ENCODE measurements at regions not wholly inside any gene's neighbourhood (a gene's known extent, or its start where the extent isn't known, plus 50 kb on each side); places are given as distances from the start of the nearest gene placed in this dataset.

DNA sequence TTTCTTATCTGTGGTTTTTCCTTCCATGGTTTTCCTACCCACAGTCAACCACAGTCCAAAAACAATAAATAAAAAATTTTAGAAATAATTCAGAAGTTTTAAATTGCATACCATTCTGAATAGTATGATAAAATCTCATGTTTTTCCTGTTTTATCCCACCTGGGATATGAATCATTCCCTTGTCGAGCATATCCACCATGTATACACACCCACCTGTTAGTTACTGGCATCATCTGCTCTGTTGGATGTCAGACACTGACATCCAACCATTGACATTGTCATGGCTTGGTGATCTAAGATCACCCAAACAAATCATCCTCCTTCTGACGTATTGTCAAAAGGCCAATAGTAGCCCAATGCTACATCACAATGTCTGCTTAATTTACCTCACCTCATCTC, 749.8 kb downstream of the TNS3 start:
- TF ChIP-seq, protein P1, sequence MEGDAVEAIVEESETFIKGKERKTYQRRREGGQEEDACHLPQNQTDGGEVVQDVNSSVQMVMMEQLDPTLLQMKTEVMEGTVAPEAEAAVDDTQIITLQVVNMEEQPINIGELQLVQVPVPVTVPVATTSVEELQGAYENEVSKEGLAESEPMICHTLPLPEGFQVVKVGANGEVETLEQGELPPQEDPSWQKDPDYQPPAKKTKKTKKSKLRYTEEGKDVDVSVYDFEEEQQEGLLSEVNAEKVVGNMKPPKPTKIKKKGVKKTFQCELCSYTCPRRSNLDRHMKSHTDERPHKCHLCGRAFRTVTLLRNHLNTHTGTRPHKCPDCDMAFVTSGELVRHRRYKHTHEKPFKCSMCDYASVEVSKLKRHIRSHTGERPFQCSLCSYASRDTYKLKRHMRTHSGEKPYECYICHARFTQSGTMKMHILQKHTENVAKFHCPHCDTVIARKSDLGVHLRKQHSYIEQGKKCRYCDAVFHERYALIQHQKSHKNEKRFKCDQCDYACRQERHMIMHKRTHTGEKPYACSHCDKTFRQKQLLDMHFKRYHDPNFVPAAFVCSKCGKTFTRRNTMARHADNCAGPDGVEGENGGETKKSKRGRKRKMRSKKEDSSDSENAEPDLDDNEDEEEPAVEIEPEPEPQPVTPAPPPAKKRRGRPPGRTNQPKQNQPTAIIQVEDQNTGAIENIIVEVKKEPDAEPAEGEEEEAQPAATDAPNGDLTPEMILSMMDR (IDR thresholded peaks at IDR 0.05) = no peak

DNA sequence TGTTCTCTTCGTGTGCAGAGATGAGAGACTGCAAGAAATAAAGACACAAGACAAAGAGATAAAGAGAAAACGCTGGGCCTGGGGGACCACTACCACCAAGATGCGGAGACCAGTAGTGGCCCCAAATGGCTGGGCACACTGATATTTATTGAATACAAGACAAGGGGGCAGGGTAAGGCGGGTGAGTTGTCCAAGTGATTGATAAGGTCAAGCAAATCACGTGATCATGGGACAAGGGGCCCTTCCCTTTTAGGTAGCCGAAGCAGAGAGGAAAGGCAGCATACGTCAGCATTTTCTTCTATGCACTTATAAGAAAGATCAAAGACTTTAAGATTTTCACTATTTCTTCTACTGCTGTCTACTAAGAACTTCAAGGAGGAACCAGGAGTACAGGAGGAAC, 762.1 kb downstream of the TNS3 start:
- TF ChIP-seq, protein P1 (IDR thresholded peaks at IDR 0.05) = no peak

DNA sequence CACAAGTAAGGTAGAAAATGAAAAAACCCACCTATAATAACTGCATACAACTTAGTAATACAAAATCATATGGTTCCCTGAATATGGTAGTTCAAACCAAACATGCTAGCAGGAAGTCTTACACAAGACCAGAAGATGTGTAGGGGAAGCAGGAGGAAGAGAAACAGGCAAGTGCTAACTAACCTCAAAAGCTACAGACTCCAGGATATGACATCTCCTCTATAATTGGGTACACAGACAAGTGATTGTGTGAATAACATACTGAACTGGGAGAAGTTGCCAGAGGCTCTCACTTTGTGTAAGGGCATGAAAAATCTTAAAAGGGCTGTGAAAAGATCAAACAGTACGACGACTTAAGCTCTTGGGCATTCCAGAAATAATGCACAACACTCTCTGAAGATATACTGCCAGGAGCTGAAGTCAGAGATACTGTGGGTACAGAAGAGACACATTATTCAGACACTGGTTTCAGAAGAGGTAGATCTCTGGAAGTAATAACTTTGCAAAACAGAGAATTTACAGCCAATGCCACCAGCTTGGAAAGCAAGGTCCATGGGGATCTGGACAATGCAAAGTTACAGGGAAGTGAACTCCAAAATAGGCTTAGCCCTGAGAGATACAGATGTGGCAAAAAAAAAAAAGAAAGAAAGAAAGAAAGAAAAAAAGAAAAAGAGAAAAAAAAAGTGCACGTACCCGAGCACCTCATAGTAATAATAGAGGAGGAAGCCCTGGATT, 767.2 kb downstream of the TNS3 start:
- TF ChIP-seq, protein P1 (IDR thresholded peaks at IDR 0.05) = no peak

DNA sequence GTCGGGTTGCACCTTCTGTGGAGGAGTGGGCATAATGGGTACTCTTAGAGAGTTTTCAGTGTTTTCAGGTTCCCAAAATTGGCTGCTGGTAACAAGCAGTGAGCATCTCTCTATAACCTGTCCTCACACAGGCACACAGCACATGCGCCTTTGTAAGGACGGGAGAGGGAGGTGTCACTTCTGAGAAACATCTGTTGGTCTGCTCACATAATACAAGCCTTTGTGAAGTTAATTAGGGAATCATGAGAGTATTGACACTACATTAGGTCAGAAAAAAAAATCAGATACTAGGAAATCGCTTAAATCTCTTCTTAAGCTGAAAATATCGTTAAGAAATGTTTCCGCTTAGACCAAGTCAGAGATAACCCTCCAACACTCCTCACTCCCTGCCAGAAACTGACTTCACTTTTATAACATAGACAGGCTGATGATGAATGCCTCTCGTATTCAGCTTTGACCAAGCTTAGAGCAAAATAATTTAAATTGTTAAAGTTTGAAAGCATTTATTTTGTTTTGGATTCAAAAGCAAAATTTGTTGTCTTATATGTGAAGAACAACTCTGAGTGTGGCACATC, 769.7 kb downstream of the TNS3 start:
- TF ChIP-seq, protein P1 (IDR thresholded peaks at IDR 0.05) = no peak

DNA sequence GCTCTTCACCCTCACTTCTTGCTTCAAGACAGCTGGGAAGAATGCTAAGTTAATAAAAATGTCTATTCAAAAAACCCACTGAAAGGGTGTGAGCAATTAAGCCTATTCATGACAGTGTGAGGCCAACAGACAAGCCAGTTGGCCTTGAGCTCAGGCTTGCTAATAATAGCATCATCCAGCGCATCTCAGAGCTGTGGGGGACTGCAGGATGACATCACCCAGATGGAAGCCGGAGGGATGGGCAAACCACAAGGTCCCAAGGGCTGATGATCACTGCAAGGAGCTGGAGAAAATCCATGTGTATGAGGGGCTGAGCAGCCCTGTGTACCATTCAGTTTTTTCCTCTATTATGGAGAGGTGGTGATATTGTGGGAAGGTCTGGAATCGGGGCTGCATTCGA, 770.4 kb downstream of the TNS3 start:
- TF ChIP-seq, protein P1 (IDR thresholded peaks at IDR 0.05) = no peak

DNA sequence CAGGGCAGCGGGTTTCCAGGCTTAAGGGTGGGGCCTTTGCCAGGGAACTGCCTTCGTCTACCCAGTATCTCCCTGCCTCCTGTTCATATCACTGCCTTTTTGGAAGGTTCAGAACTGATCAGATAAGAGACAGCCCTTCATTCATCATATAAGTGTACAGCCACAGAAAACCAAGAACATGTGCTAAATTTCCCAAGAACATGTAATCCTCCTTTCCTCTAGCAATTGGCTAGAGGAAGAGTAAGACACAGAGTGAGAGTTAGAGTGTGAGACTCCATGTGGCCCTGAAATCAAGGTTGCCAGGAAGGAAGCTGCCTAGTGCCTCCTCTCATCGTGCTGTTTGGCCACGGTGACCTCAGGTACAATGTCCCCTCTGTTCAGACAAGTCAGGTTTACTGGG, 770.9 kb downstream of the TNS3 start:
- TF ChIP-seq, protein P1 (IDR thresholded peaks at IDR 0.05) = no peak

DNA sequence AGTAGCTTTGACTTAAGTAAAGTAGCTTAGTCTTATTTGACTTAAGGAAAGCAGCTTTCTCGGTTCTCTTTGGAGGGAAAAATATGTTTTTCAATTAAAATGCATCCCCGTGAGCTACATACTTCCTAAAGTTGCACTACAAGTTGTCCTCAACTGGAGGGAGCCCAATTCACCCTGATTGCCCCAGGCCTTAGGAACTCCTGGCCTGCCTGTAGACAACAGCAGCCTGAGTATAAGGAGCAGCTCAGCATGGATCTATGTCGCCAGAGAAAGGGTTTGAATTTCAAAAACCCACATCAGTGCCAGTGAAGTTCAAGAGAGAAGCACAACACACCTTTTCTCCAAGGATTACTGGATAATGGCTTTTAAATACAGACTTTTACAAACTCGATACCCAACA, 772.0 kb downstream of the TNS3 start:
- TF ChIP-seq, protein P1 (IDR thresholded peaks at IDR 0.05) = no peak

All from LNCAP (cell line).